ENCODE measurements at regions not wholly inside any gene's neighbourhood (a gene's known extent, or its start where the extent isn't known, plus 50 kb on each side); places are given as distances from the start of the nearest gene placed in this dataset.

DNA sequence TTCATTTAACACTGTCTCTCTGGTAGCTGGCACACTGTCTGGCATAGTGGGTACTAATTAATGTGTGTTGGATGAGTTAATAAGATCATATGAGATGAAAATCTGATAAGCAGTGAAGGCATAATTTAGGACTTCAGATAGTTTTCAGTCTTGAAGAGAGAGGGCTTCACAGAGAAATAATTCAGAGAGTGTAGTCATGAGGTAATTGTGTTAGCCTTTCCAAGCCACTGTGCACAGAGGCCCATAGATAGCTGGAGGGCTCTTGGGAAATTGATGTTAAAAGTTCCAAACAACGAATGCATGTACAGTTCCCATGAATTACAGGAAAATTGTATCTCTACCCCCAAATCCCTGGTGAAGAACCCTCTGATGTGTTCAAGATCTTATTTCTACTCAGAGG is 133.8 kb upstream of the HMGA2 start:
- no peaks in the 10 kb centered on the region for H3K27me3 ChIP-seq (ENCODE audit: control insufficient read depth, insufficient read depth, low read length)
- H3K9ac ChIP-seq (ENCODE audit: low read length): no peak overlapping the region
- no peaks in the 10 kb centered on the region for H3K4me1 ChIP-seq (ENCODE audit: control insufficient read depth, insufficient read depth, low read length)
- no peak overlapping the region for H3K4me3 ChIP-seq (ENCODE audit: low read length)
- H3K36me3 ChIP-seq (ENCODE audit: control insufficient read depth, insufficient read depth, low read length): no peaks in the 10 kb centered on the region
- no peak overlapping the region for H3K27ac ChIP-seq (ENCODE audit: low read depth, low read length)

DNA sequence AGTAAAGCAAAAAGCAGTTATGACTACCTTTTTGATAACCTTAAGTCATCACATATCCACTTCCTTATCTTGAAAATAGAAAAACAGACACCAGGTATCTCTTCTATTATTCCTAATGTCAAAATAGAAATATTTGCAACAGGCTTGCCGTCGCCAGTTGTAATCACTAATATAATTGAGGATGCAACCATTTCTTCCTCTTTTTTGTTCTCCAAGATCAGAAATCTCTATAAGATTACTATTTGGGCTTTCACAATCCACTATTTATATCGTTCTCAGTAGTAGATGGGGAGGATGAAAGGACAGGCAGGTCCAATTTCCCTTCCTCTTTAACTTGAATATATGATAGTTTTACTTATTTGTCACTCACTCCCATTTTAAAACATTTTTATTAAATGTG is 130.2 kb upstream of the HMGA2 start:
- Histone ChIP-seq H3K36me3 (ENCODE audit: control insufficient read depth, insufficient read depth, low read length) (no peaks in the 10 kb centered on the region), H3K4me3 (ENCODE audit: low read length) (no peak overlapping the region), H3K27me3 (ENCODE audit: control insufficient read depth, insufficient read depth, low read length) (no peaks in the 10 kb centered on the region), H3K9ac (ENCODE audit: low read length) (no peak overlapping the region), H3K4me1 (ENCODE audit: control insufficient read depth, insufficient read depth, low read length) (no peaks in the 10 kb centered on the region), H3K27ac (ENCODE audit: low read depth, low read length) (no peak overlapping the region)

DNA sequence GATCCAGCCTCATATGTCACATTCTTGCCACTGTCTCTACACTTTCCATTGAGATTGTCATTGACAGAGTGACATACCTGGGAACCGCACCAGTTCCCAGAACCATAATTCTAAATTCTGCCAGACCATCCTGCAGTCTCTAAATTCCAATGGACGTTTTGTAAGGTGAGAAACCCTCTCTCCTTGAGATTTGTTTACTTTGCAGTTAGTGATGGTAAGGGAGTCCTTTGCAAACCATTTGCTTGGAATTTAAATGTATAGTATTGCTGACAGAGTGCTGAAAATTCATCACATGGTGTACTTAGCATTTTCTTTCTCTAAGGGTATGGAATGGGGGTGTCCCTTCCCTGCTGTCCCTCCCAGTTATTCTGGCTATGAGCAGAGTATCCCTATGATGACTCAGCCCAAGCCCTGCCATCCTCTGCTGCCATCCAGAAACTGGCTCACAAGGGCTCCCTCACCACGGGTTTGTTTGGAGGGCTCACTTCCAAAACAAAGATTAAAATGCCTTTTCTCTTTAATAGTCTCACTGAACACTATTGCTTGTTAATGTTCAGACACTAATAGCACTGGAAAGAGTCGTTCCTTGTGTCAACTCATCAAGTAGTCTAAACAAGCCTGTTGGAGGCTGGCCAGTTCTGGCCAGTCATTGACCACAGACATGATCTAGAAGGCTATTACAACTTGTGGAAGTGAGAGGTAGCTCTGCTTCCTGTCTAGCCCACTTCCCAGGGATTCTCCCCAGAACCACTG is 129.0 kb upstream of the HMGA2 start:
- no peak overlapping the region for H3K4me3 ChIP-seq (ENCODE audit: low read length)
- H3K27me3 ChIP-seq (ENCODE audit: control insufficient read depth, insufficient read depth, low read length): no peaks in the 10 kb centered on the region
- H3K27ac ChIP-seq (ENCODE audit: low read depth, low read length): no peak overlapping the region
- H3K36me3 ChIP-seq (ENCODE audit: control insufficient read depth, insufficient read depth, low read length): no peaks in the 10 kb centered on the region
- H3K9ac ChIP-seq (ENCODE audit: low read length): no peak overlapping the region
- no peaks in the 10 kb centered on the region for H3K4me1 ChIP-seq (ENCODE audit: control insufficient read depth, insufficient read depth, low read length)

DNA sequence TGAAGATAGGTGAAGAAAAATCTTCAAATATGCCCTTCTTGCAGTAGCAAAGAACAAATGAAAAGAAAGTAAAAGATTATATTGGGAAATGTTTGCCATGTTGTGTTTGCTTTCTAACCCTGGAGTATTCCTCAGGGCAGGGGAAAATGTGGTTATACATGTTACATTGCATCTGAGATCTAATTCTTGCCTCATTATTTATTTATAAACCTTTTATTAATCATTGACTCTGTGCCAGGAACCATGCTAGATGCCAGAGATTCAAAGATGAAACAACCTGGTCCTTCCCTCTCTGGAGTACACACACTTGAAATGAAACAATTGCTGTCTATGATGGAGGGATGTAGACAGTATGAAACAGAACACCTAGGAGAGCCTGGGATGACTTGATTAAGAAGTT is 128.1 kb upstream of the HMGA2 start:
- H3K9ac ChIP-seq (ENCODE audit: low read length): no peak overlapping the region
- no peaks in the 10 kb centered on the region for H3K4me1 ChIP-seq (ENCODE audit: control insufficient read depth, insufficient read depth, low read length)
- H3K36me3 ChIP-seq (ENCODE audit: control insufficient read depth, insufficient read depth, low read length): no peaks in the 10 kb centered on the region
- H3K4me3 ChIP-seq (ENCODE audit: low read length): no peak overlapping the region
- H3K27ac ChIP-seq (ENCODE audit: low read depth, low read length): no peak overlapping the region
- H3K27me3 ChIP-seq (ENCODE audit: control insufficient read depth, insufficient read depth, low read length): no peaks in the 10 kb centered on the region

DNA sequence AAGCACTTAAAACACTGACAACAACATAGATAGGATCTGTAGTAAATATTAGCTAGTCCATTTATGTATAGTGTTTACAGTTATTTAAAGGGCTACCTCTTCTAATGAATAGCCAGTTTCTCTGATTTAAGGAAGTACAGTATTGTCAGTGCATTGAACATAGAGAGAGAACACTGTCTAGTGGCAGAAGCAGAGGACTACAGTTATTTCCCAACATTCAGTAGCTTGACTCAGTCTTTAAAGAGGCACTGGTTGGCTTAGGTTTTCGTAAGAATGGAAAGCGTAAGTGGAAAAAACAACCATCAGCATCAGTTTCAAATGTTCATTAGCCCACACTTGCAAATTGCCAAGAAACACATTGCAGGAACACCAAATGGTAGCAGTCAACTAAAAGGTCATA is 125.0 kb upstream of the HMGA2 start:
- H3K4me3 ChIP-seq (ENCODE audit: low read length): no peak overlapping the region
- no peaks in the 10 kb centered on the region for H3K4me1 ChIP-seq (ENCODE audit: control insufficient read depth, insufficient read depth, low read length)
- no peak overlapping the region for H3K27ac ChIP-seq (ENCODE audit: low read depth, low read length)
- H3K36me3 ChIP-seq (ENCODE audit: control insufficient read depth, insufficient read depth, low read length): no peaks in the 10 kb centered on the region
- no peaks in the 10 kb centered on the region for H3K27me3 ChIP-seq (ENCODE audit: control insufficient read depth, insufficient read depth, low read length)
- no peak overlapping the region for H3K9ac ChIP-seq (ENCODE audit: low read length)

DNA sequence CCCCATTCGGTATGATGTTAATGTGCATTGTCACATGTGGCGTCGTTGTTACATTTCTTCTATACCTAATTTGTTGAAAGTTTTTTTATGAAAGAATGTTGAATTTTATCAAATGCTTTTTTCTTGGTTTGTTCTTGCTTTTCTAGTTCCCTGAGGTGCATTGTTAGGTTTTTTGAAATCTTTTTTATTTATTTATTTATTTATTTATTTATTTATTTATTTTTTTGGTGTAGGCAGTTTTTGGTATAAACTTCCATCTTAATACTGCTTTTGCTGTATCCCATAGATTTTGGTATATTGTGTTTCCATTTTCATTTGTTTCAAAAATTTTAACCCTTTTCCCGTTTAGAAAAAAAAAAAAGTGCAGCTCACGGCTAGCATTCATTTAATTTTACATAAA is 121.1 kb upstream of the HMGA2 start:
- Histone ChIP-seq H3K4me3 (ENCODE audit: low read length) (no peak overlapping the region), H3K36me3 (ENCODE audit: control insufficient read depth, insufficient read depth, low read length) (no peaks in the 10 kb centered on the region), H3K9ac (ENCODE audit: low read length) (no peak overlapping the region), H3K27ac (ENCODE audit: low read depth, low read length) (no peak overlapping the region), H3K27me3 (ENCODE audit: control insufficient read depth, insufficient read depth, low read length) (no peaks in the 10 kb centered on the region), H3K4me1 (ENCODE audit: control insufficient read depth, insufficient read depth, low read length) (no peaks in the 10 kb centered on the region)

DNA sequence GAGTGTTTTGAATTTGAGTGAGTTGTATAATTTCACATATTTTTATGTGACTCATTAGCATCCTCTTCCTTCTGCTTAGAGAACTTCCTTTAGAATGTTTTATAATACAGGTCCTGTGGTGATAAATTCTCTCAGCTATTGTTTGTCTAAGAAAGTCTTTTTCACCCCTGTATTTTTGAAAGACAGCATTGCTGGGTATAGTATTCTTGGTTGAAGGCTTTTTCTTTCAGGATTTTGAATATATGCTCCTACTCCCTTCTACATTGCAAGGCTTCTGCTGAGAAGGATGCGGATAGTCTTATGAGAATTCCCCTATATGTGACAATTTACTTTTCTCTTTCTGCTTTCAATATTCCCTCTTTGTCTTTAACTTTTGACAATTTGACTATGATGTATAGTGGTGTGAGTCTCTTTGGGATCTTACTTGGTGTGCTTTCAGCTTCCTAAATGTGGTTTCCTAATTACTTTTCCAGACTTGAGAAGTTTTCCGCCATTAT is 118.9 kb upstream of the HMGA2 start:
- Histone ChIP-seq H3K27ac (ENCODE audit: low read depth, low read length) (no peak overlapping the region), H3K4me3 (ENCODE audit: low read length) (no peak overlapping the region), H3K36me3 (ENCODE audit: control insufficient read depth, insufficient read depth, low read length) (no peaks in the 10 kb centered on the region)

DNA sequence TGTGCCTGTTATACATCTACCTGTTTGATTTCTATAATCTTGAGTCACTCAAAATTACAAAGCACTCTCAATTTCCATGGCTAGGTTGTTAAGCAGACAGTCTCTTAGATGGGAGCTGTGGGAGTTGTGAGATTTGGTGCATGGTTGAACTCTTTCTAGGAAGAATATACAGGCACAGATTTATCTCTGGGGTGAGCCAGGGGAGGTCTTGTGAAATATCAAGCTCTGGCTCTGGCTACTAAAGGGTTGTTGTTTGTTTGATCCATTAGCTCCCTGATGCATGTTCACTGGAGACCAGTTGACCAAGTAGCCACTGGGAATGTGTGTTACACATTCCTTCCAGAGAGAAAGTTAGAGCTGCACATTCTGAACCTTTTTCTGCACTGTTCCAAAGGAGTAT is 117.2 kb upstream of the HMGA2 start:
- Histone ChIP-seq H3K4me1 (ENCODE audit: control insufficient read depth, insufficient read depth, low read length) (no peaks in the 10 kb centered on the region), H3K27me3 (ENCODE audit: control insufficient read depth, insufficient read depth, low read length) (no peaks in the 10 kb centered on the region), H3K9ac (ENCODE audit: low read length) (no peak overlapping the region), H3K4me3 (ENCODE audit: low read length) (no peak overlapping the region), H3K36me3 (ENCODE audit: control insufficient read depth, insufficient read depth, low read length) (no peaks in the 10 kb centered on the region), H3K27ac (ENCODE audit: low read depth, low read length) (no peak overlapping the region)

More for the DNA sequence above, 118.9 kb upstream of the HMGA2 start:
- Histone ChIP-seq H3K27me3 (ENCODE audit: control insufficient read depth, insufficient read depth, low read length) (no peaks in the 10 kb centered on the region), H3K9ac (ENCODE audit: low read length) (no peak overlapping the region), H3K4me1 (ENCODE audit: control insufficient read depth, insufficient read depth, low read length) (no peaks in the 10 kb centered on the region)

DNA sequence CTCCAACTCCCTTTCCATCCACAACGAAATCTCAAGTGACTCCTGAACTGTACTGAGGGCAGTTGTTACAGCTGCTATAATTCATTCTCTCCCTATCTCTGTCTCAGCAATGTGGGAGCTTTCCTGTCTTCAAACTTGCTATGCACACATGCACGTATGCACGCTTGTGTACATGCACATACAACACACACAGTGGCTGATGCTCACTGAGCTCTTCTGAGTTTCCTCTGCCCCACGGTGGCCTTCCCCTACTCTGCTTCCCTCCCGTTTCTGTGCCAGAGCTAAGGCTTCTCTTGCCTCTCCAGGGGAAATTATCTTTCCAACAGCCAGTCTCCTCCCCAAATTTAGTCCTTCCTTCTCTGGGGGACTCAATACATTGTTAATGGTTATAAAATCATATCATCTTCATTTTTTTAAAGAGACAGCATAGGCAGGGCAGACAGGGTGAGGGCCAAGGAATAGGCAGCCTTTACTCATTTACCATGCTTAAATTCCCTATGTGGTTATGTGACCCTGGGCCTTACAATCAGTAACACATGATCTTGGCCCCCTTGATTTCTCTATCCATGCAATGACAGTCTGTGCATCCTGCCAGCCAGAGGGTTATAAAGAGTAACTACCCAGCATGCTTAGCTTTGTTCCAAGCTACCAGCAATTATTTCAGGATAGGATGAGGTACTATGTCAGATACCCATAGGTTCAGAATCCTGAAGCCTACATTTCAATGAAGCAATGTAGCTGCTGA is 111.9 kb upstream of the HMGA2 start:
- Histone ChIP-seq H3K27me3 (ENCODE audit: control insufficient read depth, insufficient read depth, low read length) (no peaks in the 10 kb centered on the region), H3K36me3 (ENCODE audit: control insufficient read depth, insufficient read depth, low read length) (no peaks in the 10 kb centered on the region)

DNA sequence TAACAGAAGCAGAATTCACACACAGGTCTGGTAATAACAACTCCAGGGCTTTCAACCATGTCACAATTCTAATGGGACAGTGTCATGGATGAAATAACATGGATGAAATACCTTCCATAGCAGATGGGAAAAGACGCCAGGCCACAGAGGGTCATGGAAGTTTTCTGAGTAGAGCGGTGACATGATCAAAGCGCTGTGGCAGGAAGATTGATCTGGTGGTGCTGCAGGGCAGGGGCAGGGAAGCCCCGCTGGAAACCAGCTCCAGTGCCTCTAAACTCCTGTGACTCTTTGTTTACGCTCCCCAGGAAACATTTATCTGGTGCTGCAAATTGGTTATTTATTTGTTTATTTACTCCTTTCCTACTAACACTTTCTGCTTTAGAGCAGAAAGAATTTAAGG is 108.3 kb upstream of the HMGA2 start:
- no peaks in the 10 kb centered on the region for H3K4me1 ChIP-seq (ENCODE audit: control insufficient read depth, insufficient read depth, low read length)
- no peak overlapping the region for H3K4me3 ChIP-seq (ENCODE audit: low read length)
- no peak overlapping the region for H3K9ac ChIP-seq (ENCODE audit: low read length)
- H3K36me3 ChIP-seq (ENCODE audit: control insufficient read depth, insufficient read depth, low read length): no peaks in the 10 kb centered on the region
- H3K27ac ChIP-seq (ENCODE audit: low read depth, low read length): no peak overlapping the region
- no peaks in the 10 kb centered on the region for H3K27me3 ChIP-seq (ENCODE audit: control insufficient read depth, insufficient read depth, low read length)

More for the DNA sequence above, 111.9 kb upstream of the HMGA2 start:
- no peak overlapping the region for H3K9ac ChIP-seq (ENCODE audit: low read length)
- H3K4me3 ChIP-seq (ENCODE audit: low read length): no peak overlapping the region
- no peaks in the 10 kb centered on the region for H3K4me1 ChIP-seq (ENCODE audit: control insufficient read depth, insufficient read depth, low read length)
- no peak overlapping the region for H3K27ac ChIP-seq (ENCODE audit: low read depth, low read length)

DNA sequence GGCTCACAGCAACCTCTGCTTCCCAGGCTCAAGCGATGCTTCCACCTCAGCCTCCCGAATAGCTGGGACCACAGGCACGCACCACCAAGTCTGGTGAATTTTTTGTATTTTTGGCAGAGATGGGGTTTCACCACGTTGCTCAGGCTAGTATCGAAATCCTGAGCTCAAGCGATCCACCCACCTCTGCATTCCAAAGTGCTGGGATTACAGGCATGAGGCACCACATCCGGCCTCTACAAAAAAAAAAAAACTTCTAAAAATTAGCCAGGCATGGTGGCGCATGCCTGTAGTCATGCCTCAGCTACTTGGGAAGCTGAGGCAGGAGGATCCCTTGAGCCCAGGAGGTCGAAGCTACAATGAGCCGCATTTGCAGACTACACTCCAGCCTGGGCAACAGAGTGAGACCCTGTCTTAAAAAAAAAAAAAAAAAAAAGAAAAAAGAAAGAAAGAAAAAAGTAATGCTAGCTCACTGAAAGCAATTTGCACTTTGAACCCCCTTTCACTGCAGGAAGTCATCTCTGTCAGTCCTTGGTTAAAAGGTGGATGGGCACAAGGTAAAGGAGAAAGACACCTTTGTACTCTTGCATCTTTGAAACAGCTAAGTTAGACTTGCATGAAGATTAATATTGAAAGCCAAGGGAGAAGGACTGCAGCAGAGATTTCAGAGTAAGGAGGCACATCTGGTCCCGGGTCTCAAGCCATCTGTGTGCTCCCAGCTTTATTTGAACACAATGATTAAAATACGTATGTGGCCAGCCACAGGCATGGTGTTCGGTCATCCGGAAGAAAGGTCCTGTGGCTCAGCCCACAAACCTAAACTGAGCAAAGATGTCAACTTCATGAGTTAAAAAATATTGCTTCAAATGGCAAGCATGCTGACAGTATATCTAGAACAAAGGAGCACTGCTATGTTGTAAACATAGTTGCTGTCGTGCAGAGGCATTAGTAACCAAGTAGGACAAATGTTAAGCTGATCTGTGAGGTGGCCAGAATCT is 103.8 kb upstream of the HMGA2 start:
- Histone ChIP-seq H3K4me3 (ENCODE audit: low read length) (no peak overlapping the region), H3K9ac (ENCODE audit: low read length) (no peak overlapping the region), H3K27me3 (ENCODE audit: control insufficient read depth, insufficient read depth, low read length) (no peaks in the 10 kb centered on the region), H3K36me3 (ENCODE audit: control insufficient read depth, insufficient read depth, low read length) (no peaks in the 10 kb centered on the region), H3K4me1 (ENCODE audit: control insufficient read depth, insufficient read depth, low read length) (no peaks in the 10 kb centered on the region), H3K27ac (ENCODE audit: low read depth, low read length) (no peak overlapping the region)

DNA sequence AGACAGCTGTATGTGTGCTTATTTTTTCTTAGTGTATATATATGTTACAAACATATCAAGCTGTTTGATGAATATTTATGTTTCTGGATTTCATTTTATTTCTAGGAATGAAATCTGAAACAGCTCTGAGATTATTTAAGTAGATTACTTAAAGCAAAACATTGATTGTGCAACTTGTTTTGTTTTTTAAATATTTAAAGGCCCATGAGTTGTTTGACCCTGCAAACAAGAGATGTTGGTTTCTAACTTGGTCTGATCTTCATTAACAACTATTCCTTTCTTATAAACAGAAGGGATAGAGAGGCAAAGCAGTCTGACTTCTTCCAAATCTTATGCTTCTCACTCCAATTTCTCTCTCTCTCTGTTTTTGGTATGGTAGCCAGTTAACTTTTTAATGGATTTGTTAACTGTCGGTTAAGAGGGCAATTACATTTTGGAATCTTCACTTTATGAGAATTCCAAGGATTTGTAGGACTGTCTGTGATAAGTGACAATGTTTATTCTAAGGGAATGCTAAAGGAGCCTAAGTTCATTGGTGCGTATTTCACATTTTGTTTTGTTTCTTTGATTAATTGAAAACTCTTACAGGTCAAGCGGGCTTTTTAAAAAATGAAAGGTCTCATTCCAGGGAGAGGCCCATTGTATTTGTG is 102.6 kb upstream of the HMGA2 start:
- Histone ChIP-seq H3K27me3 (ENCODE audit: control insufficient read depth, insufficient read depth, low read length) (no peaks in the 10 kb centered on the region), H3K4me1 (ENCODE audit: control insufficient read depth, insufficient read depth, low read length) (no peaks in the 10 kb centered on the region), H3K4me3 (ENCODE audit: low read length) (no peak overlapping the region), H3K36me3 (ENCODE audit: control insufficient read depth, insufficient read depth, low read length) (no peaks in the 10 kb centered on the region), H3K9ac (ENCODE audit: low read length) (no peak overlapping the region), H3K27ac (ENCODE audit: low read depth, low read length) (no peak overlapping the region)

All from rectal smooth muscle tissue (tissue), 1 donor.